H9 (cell line): ENCODE measurements at regions not wholly inside any gene's neighbourhood (a gene's known extent, or its start where the extent isn't known, plus 50 kb on each side); places are given as distances from the start of the nearest gene placed in this dataset.

Experiments
- DNase-seq: peaks from one replicate; pipeline ENCODE4 v3.0.0-alpha.2; 2017
- H2AFZ ChIP-seq: one replicate; pipeline ENCODE4 v1.6.1; 2013; ENCODE audit warnings: mild to moderate bottlenecking, low read length, control low read depth, moderate library complexity
- H2AK5ac ChIP-seq: 2 replicates; pipeline ENCODE4 v1.6.1; 2013; ENCODE audit warnings: low read length, control low read depth, mixed read lengths; ENCODE audit not compliant: insufficient read length
- H2BK120ac ChIP-seq: one replicate; pipeline ENCODE4 v1.6.1; 2013; ENCODE audit warnings: low read depth, mild to moderate bottlenecking, low read length, control low read depth, inconsistent platforms; ENCODE audit not compliant: poor library complexity, severe bottlenecking
- H2BK12ac ChIP-seq: 2 replicates; pipeline ENCODE4 v1.6.1; 2013; ENCODE audit warnings: low read length, control low read depth, mixed read lengths, low read depth; ENCODE audit not compliant: insufficient read length
- H2BK15ac ChIP-seq: 2 replicates; pipeline ENCODE4 v1.6.1; 2013; ENCODE audit warnings: low read depth, low read length, control low read depth
- H2BK20ac ChIP-seq: one replicate; pipeline ENCODE4 v1.6.1; 2013; ENCODE audit warnings: low read depth, mild to moderate bottlenecking, low read length, control low read depth, inconsistent platforms; ENCODE audit not compliant: poor library complexity, severe bottlenecking
- H2BK5ac ChIP-seq: 2 replicates; pipeline ENCODE4 v1.6.1; 2013; ENCODE audit warnings: low read length, control low read depth, mixed read lengths; ENCODE audit not compliant: insufficient read length
- H3K14ac ChIP-seq: 2 replicates; pipeline ENCODE4 v1.6.1; 2013; ENCODE audit warnings: low read length, control low read depth; ENCODE audit not compliant: insufficient read depth
- H3K18ac ChIP-seq: 2 replicates; pipeline ENCODE4 v1.6.1; 2013; ENCODE audit warnings: low read depth, mild to moderate bottlenecking, mixed read lengths, low read length, control low read depth; ENCODE audit not compliant: insufficient read length
- H3K23ac ChIP-seq: 2 replicates; pipeline ENCODE4 v1.6.1; 2013; ENCODE audit warnings: low read length, control low read depth, mixed read lengths, low read depth; ENCODE audit not compliant: insufficient read length
- H3K23me2 ChIP-seq: 2 replicates; pipeline ENCODE4 v1.6.1; 2013; ENCODE audit warnings: low read depth, mild to moderate bottlenecking, mixed read lengths, low read length, control low read depth; ENCODE audit not compliant: insufficient read length, poor library complexity, severe bottlenecking
- H3K27ac ChIP-seq: 2 replicates; pipeline ENCODE4 v1.5.1; 2013; ENCODE audit warnings: low read length, control low read depth, mixed read lengths, low read depth; ENCODE audit not compliant: insufficient read length
- H3K27me3 ChIP-seq: 2 replicates; pipeline ENCODE4 v1.6.1; 2013; ENCODE audit warnings: low read length, control low read depth, inconsistent platforms; ENCODE audit not compliant: insufficient read depth
- H3K4ac ChIP-seq: 2 replicates; pipeline ENCODE4 v1.6.1; 2013; ENCODE audit warnings: low read depth, mild to moderate bottlenecking, control low read depth, inconsistent platforms, low read length, moderate library complexity
- H3K4me1 ChIP-seq: 2 replicates; pipeline ENCODE4 v1.6.1; 2013; ENCODE audit warnings: low read length, control low read depth, inconsistent platforms; ENCODE audit not compliant: insufficient read depth
- H3K4me2 ChIP-seq: 2 replicates; pipeline ENCODE4 v1.6.1; 2013; ENCODE audit warnings: low read length, control low read depth, mixed read lengths; ENCODE audit not compliant: insufficient read length, insufficient read depth
- H3K56ac ChIP-seq: 2 replicates; pipeline ENCODE4 v1.6.1; 2013; ENCODE audit warnings: low read depth, mild to moderate bottlenecking, mixed read lengths, low read length, control low read depth; ENCODE audit not compliant: insufficient read length
- H3K79me1 ChIP-seq: 2 replicates; pipeline ENCODE4 v1.6.1; 2013; ENCODE audit warnings: low read depth, mild to moderate bottlenecking, moderate library complexity, low read length, control low read depth, inconsistent platforms; ENCODE audit not compliant: insufficient read depth, poor library complexity, severe bottlenecking
- H3K79me2 ChIP-seq: 2 replicates; pipeline ENCODE4 v1.6.1; 2013; ENCODE audit warnings: low read length, control low read depth, inconsistent platforms; ENCODE audit not compliant: insufficient read depth
- H3K9ac ChIP-seq: 2 replicates; pipeline ENCODE4 v1.6.1; 2013; ENCODE audit warnings: low read length, control low read depth, mixed read lengths; ENCODE audit not compliant: insufficient read length; ENCODE audit errors: extremely low read depth
- H3K9me3 ChIP-seq: one replicate; pipeline ENCODE4 v1.6.1; 2013; ENCODE audit warnings: low read depth, low read length, inconsistent platforms; ENCODE audit not compliant: control insufficient read depth
- H3T11ph ChIP-seq: one replicate; pipeline ENCODE4 v1.6.1; 2013; ENCODE audit warnings: mild to moderate bottlenecking, low read length, control low read depth, inconsistent platforms
- H4K20me1 ChIP-seq: one replicate; pipeline ENCODE4 v1.6.1; 2013; ENCODE audit not compliant: control insufficient read depth, insufficient read length, insufficient read depth
- H4K5ac ChIP-seq: 2 replicates; pipeline ENCODE4 v1.6.1; 2013; ENCODE audit warnings: low read depth, mild to moderate bottlenecking, mixed read lengths, low read length, control low read depth; ENCODE audit not compliant: insufficient read length
- H4K8ac ChIP-seq: replicated peaks from 2 replicates; pipeline ENCODE4 v1.6.1; 2013; ENCODE audit warnings: low read length, control low read depth, mixed read lengths, low read depth; ENCODE audit not compliant: insufficient read length
- H4K91ac ChIP-seq: 2 replicates; pipeline ENCODE4 v1.6.1; 2013; ENCODE audit warnings: low read depth, mild to moderate bottlenecking, moderate library complexity, mixed read lengths, low read length, control low read depth; ENCODE audit not compliant: insufficient read length
- H3K27ac Mint-ChIP-seq, 3 experiments: 2 replicates in 2 of 3; 3 replicates in 1 of 3; pipeline ENCODE4 v1.8.0; 2020 to 2021; ENCODE audit warnings: mixed read lengths in 3 of 3, mild to moderate bottlenecking in 1 of 3, moderate library complexity in 1 of 3
- H3K27me3 Mint-ChIP-seq: 2 replicates; pipeline ENCODE4 v1.8.0; 2021; ENCODE audit warnings: low read depth, mild to moderate bottlenecking, moderate library complexity, mixed read lengths
- H3K36me3 Mint-ChIP-seq, 3 experiments: 2 replicates in 2 of 3; 3 replicates in 1 of 3; pipeline ENCODE4 v1.8.0; 2020 to 2021; ENCODE audit warnings: low read depth in 3 of 3, mixed read lengths in 3 of 3; ENCODE audit not compliant: insufficient read depth in 1 of 3
- H3K4me1 Mint-ChIP-seq, 2 experiments: 2 replicates each; pipeline ENCODE4 v1.8.0; 2020; ENCODE audit warnings: mixed read lengths in 2 of 2
- H3K4me3 Mint-ChIP-seq, 2 experiments: 2 replicates in 1 of 2; 3 replicates in 1 of 2; pipeline ENCODE4 v1.8.0; 2020 to 2021; ENCODE audit warnings: mild to moderate bottlenecking in 2 of 2, mixed read lengths in 2 of 2, moderate library complexity in 1 of 2
- H3K9me3 Mint-ChIP-seq, 2 experiments: 2 replicates in 1 of 2; 3 replicates in 1 of 2; pipeline ENCODE4 v1.8.0; 2020; ENCODE audit warnings: mild to moderate bottlenecking in 2 of 2, mixed read lengths in 2 of 2, moderate library complexity in 1 of 2
- WGBS: extraction: QIAGEN DNeasy Blood & Tissue Kit; methylation state at CpG from one replicate; pipeline ENCODE4 v1.1.7; 2013; ENCODE audit warnings: missing lambda C conversion rate, low lambda C conversion rate, mixed read lengths; ENCODE audit not compliant: insufficient read length; ENCODE audit errors: extremely low coverage; 5-methylcytosine and 5-hydroxymethylcytosine counted together
- TF ChIP-seq, protein P1 (sequence below): fragments of 200-600 bp; sonication (generic); conservative IDR thresholded peaks from 3 replicates; pipeline ENCODE4 v1.8.0; 2021; ENCODE audit warnings: antibody characterized with exemption, mild to moderate bottlenecking

DNA sequence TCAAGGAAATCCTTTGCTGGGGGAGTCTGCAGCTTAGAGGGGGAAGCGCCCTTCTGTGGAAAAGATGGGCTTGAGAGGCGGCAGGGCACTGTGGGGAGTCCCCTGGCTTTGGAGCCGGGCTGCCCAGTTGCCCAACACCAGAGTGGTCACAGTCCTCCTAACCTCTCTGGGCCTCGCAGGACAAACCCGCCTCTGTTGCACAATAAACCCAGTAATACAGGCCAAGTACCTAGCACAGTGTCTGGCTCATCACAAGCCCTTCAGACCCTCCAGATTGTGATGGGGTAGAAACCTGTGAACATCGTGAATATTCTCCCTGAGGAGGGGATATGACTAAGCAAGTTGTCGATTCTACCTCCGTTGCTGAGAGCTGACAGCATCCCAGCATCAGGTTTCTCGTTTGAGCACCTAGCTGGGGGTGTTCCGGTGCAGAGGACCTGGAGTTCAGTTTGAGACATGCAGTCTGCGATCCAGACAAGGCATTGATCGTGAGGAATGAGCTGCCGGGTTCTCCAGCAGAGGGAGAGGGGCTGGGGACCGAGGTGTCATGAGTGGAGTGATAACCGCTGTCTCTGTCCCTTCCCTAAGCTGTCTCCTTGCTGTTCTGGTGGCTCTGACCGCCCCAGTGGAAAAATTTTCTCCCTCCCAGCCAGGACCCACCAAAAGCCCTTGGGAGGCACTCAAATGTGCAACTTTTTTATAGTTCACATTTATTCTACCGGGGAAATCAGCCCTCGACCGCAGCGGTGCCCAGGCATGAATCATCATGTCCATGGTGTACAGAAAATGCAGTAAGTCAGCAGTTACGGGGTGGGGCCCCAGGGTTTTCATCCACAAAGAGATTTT, 161.9 kb downstream of the WSCD1 start:
- peak; percentile 57 for DNase-seq
- Histone ChIP-seq H3K79me2 (no peaks in the 10 kb centered on the region), H3K4me1 (peaks cover 5% of the 10 kb centered on the region), H3K79me1 (no peaks in the 10 kb centered on the region), H4K5ac (no peak overlapping the region), H3K4ac (no peak overlapping the region), H4K20me1 (no peaks in the 10 kb centered on the region), H3K9me3 (no peaks in the 10 kb centered on the region), H3T11ph (no peak overlapping the region), H3K23me2 (no peaks in the 10 kb centered on the region), H3K27me3 (no peaks in the 10 kb centered on the region), H3K4me2 (no peak overlapping the region), H3K23ac (no peak overlapping the region), H3K14ac (peak overlapping the region; percentile 47), H3K18ac (peak overlapping the region; percentile 56), H4K91ac (no peak overlapping the region), H2BK12ac (no peak overlapping the region), H2BK15ac (no peak overlapping the region), H4K8ac (no peak overlapping the region), H2BK5ac (no peak overlapping the region), H3K9ac (no peak overlapping the region), H2BK20ac (no peak overlapping the region), H2AK5ac (no peak overlapping the region), H3K27ac (no peak overlapping the region), H2AFZ (no peak overlapping the region), H3K56ac (no peak overlapping the region), H2BK120ac (no peak overlapping the region)
- no peaks in the 10 kb centered on the region for H3K36me3 Mint-ChIP-seq
- peaks cover 2% of the 10 kb centered on the region; the same call in 1 of the 2 replicates for H3K27me3 Mint-ChIP-seq
- H3K9me3 Mint-ChIP-seq, result no peaks in the 10 kb centered on the region
- H3K4me1 Mint-ChIP-seq, result peaks cover 12 to 13% of the 10 kb centered on the region in 2 experiments
- TF ChIP-seq, protein P1, sequence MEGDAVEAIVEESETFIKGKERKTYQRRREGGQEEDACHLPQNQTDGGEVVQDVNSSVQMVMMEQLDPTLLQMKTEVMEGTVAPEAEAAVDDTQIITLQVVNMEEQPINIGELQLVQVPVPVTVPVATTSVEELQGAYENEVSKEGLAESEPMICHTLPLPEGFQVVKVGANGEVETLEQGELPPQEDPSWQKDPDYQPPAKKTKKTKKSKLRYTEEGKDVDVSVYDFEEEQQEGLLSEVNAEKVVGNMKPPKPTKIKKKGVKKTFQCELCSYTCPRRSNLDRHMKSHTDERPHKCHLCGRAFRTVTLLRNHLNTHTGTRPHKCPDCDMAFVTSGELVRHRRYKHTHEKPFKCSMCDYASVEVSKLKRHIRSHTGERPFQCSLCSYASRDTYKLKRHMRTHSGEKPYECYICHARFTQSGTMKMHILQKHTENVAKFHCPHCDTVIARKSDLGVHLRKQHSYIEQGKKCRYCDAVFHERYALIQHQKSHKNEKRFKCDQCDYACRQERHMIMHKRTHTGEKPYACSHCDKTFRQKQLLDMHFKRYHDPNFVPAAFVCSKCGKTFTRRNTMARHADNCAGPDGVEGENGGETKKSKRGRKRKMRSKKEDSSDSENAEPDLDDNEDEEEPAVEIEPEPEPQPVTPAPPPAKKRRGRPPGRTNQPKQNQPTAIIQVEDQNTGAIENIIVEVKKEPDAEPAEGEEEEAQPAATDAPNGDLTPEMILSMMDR, result no peak
- no peak overlapping the region for H3K27ac Mint-ChIP-seq
- no peak overlapping the region for H3K4me3 Mint-ChIP-seq
- no CpG with 5 or more reads among the region's 21 CpGs for WGBS
